ENCODE measurements at regions not wholly inside any gene's neighbourhood (a gene's known extent, or its start where the extent isn't known, plus 50 kb on each side); places are given as distances from the start of the nearest gene placed in this dataset.

GRCh38 chr6:23394681-23395080, 731.3 kb upstream of the NRSN1 start:
- peak in 1 of 2 donors; percentile 15 for DNase-seq (ENCODE audit: low read depth in 2 of 2)

GRCh38 chr6:23395381-23395780, 730.6 kb upstream of the NRSN1 start:
- Histone ChIP-seq H2AFZ (ENCODE audit: low read length) (no peak overlapping the region), H3K4me1 (ENCODE audit: control insufficient read depth, extremely low read depth, insufficient read depth, low read length) (no peaks in the 10 kb centered on the region)

More at GRCh38 chr6:23394681-23395080, 731.3 kb upstream of the NRSN1 start:
- Histone ChIP-seq H3K4me1 (ENCODE audit: control insufficient read depth, extremely low read depth, insufficient read depth, low read length) (no peaks in the 10 kb centered on the region), H4K20me1 (ENCODE audit: control insufficient read depth, extremely low read depth, insufficient read depth, low read length) (no peaks in the 10 kb centered on the region), H2AFZ (ENCODE audit: low read length) (no peak overlapping the region), H3K27ac (ENCODE audit: insufficient read depth, low read length) (no peak overlapping the region), H3K79me2 (ENCODE audit: control insufficient read depth, insufficient read depth, low read length) (no peaks in the 10 kb centered on the region), H3K27me3 (ENCODE audit: control insufficient read depth, insufficient read depth, low read length) (no peaks in the 10 kb centered on the region), H3K9me3 (ENCODE audit: control insufficient read depth, insufficient read depth, low read depth, low read length) (no peaks in the 10 kb centered on the region), H3K4me2 (ENCODE audit: extremely low read depth, insufficient read depth, low read length) (no peak overlapping the region), H3K4me3 (replicated peaks in 1 of 4; ENCODE audit: control extremely low read depth in 1 of 4, insufficient read depth in 1 of 4, low read depth in 3 of 4, low read length in 4 of 4) (no peak overlapping the region), H3K36me3 (ENCODE audit: control insufficient read depth, insufficient read depth, low read length) (no peaks in the 10 kb centered on the region), H3K9ac (ENCODE audit: insufficient read depth, low read length) (no peak overlapping the region)
- TF ChIP-seq EZH2 (IDR thresholded peaks at IDR 0.05; ENCODE audit: low read length, missing control alignments) (no peak), CTCF (conservative IDR thresholded peaks at IDR 0.05 in 1 of 2, IDR thresholded peaks at IDR 0.05 in 1 of 2; ENCODE audit: low read depth in 1 of 2, low read length in 2 of 2) (no peak)

GRCh38 chr6:23396949-23397348, 729.1 kb upstream of the NRSN1 start:
- Histone ChIP-seq H2AFZ (ENCODE audit: low read length) (no peak overlapping the region), H3K27me3 (ENCODE audit: control insufficient read depth, insufficient read depth, low read length) (no peaks in the 10 kb centered on the region), H3K79me2 (ENCODE audit: control insufficient read depth, insufficient read depth, low read length) (no peaks in the 10 kb centered on the region), H3K4me2 (ENCODE audit: extremely low read depth, insufficient read depth, low read length) (no peak overlapping the region), H3K9ac (ENCODE audit: insufficient read depth, low read length) (no peak overlapping the region), H3K4me3 (replicated peaks in 1 of 4; ENCODE audit: control extremely low read depth in 1 of 4, insufficient read depth in 1 of 4, low read depth in 3 of 4, low read length in 4 of 4) (no peak overlapping the region), H3K36me3 (ENCODE audit: control insufficient read depth, insufficient read depth, low read length) (no peaks in the 10 kb centered on the region), H3K9me3 (ENCODE audit: control insufficient read depth, insufficient read depth, low read depth, low read length) (no peaks in the 10 kb centered on the region), H3K4me1 (ENCODE audit: control insufficient read depth, extremely low read depth, insufficient read depth, low read length) (no peaks in the 10 kb centered on the region), H4K20me1 (ENCODE audit: control insufficient read depth, extremely low read depth, insufficient read depth, low read length) (no peaks in the 10 kb centered on the region), H3K27ac (ENCODE audit: insufficient read depth, low read length) (no peak overlapping the region)
- DNase-seq (ENCODE audit: low read depth in 2 of 2) = no peak
- TF ChIP-seq CTCF (conservative IDR thresholded peaks at IDR 0.05 in 1 of 2, IDR thresholded peaks at IDR 0.05 in 1 of 2; ENCODE audit: low read depth in 1 of 2, low read length in 2 of 2) = no peak

More at GRCh38 chr6:23395381-23395780, 730.6 kb upstream of the NRSN1 start:
- H3K9me3 ChIP-seq (ENCODE audit: control insufficient read depth, insufficient read depth, low read depth, low read length) = no peaks in the 10 kb centered on the region
- no peak overlapping the region for H3K9ac ChIP-seq (ENCODE audit: insufficient read depth, low read length)
- DNase-seq (ENCODE audit: low read depth in 2 of 2) = no peak
- no peaks in the 10 kb centered on the region for H3K36me3 ChIP-seq (ENCODE audit: control insufficient read depth, insufficient read depth, low read length)
- H3K27me3 ChIP-seq (ENCODE audit: control insufficient read depth, insufficient read depth, low read length) = no peaks in the 10 kb centered on the region
- no peaks in the 10 kb centered on the region for H4K20me1 ChIP-seq (ENCODE audit: control insufficient read depth, extremely low read depth, insufficient read depth, low read length)
- TF ChIP-seq EZH2 (IDR thresholded peaks at IDR 0.05; ENCODE audit: low read length, missing control alignments) = no peak
- TF ChIP-seq CTCF (conservative IDR thresholded peaks at IDR 0.05 in 1 of 2, IDR thresholded peaks at IDR 0.05 in 1 of 2; ENCODE audit: low read depth in 1 of 2, low read length in 2 of 2) = no peak
- H3K79me2 ChIP-seq (ENCODE audit: control insufficient read depth, insufficient read depth, low read length) = no peaks in the 10 kb centered on the region
- H3K4me3 ChIP-seq (replicated peaks in 1 of 4; ENCODE audit: control extremely low read depth in 1 of 4, insufficient read depth in 1 of 4, low read depth in 3 of 4, low read length in 4 of 4) = no peak overlapping the region
- no peak overlapping the region for H3K27ac ChIP-seq (ENCODE audit: insufficient read depth, low read length)
- no peak overlapping the region for H3K4me2 ChIP-seq (ENCODE audit: extremely low read depth, insufficient read depth, low read length)
